ENCODE measurements at regions not wholly inside any gene's neighbourhood (a gene's known extent, or its start where the extent isn't known, plus 50 kb on each side); places are given as distances from the start of the nearest gene placed in this dataset.

DNA sequence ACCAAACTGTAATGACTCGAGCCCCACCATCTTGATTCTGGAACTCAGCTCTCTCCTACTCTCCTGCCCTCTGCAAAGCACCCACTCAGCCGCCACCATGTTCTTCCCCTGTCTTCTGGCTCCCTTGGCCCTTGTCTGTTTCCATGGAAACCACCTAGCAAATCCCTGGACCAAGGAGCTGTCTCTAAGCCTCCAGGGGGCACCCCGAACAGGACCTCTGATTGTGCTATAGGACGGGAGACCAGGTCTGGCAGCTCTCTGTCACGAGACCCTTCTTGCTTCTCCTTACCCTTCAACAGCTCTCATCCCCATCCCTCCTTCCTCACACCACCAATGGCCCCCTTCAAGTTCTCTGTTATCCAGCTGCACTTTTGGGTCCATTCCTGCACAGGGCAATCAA lies 277.7 kb upstream of the ZNF507 start:
- peak overlapping the region; percentile 33 for H3K18ac ChIP-seq (ENCODE audit: low read length)
- no peak overlapping the region for H2BK15ac ChIP-seq (ENCODE audit: low read length)
- no peak overlapping the region for H4K8ac ChIP-seq (ENCODE audit: low read depth, low read length)
- no peak overlapping the region for H4K91ac ChIP-seq (ENCODE audit: low read depth, low read length, poor library complexity)
- no peak overlapping the region for H2BK5ac ChIP-seq (ENCODE audit: low read length)
- H3K4me1 ChIP-seq (ENCODE audit: control insufficient read depth in 2 of 2, insufficient read depth in 1 of 2, low read depth in 1 of 2, low read length in 2 of 2): peaks cover 0 to 2% of the 10 kb centered on the region in 2 donors
- H3K36me3 ChIP-seq (replicated peaks in 1 of 2; ENCODE audit: control insufficient read depth in 2 of 2, insufficient read depth in 2 of 2, low read length in 2 of 2): no peaks in the 10 kb centered on the region
- no peak overlapping the region for H3K4me3 ChIP-seq (ENCODE audit: low read length in 2 of 2)
- H3K9ac ChIP-seq (ENCODE audit: low read depth, low read length, poor library complexity): no peak overlapping the region
- no peaks in the 10 kb centered on the region for H3K27me3 ChIP-seq (ENCODE audit: control insufficient read depth in 3 of 3, insufficient read depth in 3 of 3, low read depth in 1 of 3, low read length in 3 of 3)
- H2BK120ac ChIP-seq (ENCODE audit: low read depth, low read length): no peak overlapping the region
- DNase-seq (ENCODE audit: low spot score): peak; percentile 8
- no peak overlapping the region for H3K23ac ChIP-seq (ENCODE audit: low read depth, low read length, poor library complexity)
- H3K4me2 ChIP-seq (ENCODE audit: insufficient read depth, low read length, poor library complexity, severe bottlenecking): no peak overlapping the region
- no peak overlapping the region for H3K4ac ChIP-seq (ENCODE audit: low read length)
- H3K27ac ChIP-seq (replicated peaks; ENCODE audit: low read length): no peak overlapping the region
- H3K14ac ChIP-seq (ENCODE audit: low read length): no peak overlapping the region
- no peak overlapping the region for H2AK5ac ChIP-seq (ENCODE audit: low read depth, low read length)
- no peak overlapping the region for H2BK12ac ChIP-seq (ENCODE audit: low read length)
- WGBS, 2 donors (ENCODE audit: extremely low coverage in 2 of 2, insufficient read length in 2 of 2, insufficient replicate concordance in 1 of 2): no CpG with 5 or more reads among the region's 5 CpGs
- H3K9me3 ChIP-seq (replicated peaks in 1 of 2; ENCODE audit: control insufficient read depth in 2 of 2, insufficient read depth in 1 of 2, low read depth in 1 of 2, low read length in 2 of 2): no peaks in the 10 kb centered on the region
- no peak overlapping the region for H2AFZ ChIP-seq (ENCODE audit: low read length)
- no peaks in the 10 kb centered on the region for H3K79me1 ChIP-seq (ENCODE audit: low read depth, low read length)

DNA sequence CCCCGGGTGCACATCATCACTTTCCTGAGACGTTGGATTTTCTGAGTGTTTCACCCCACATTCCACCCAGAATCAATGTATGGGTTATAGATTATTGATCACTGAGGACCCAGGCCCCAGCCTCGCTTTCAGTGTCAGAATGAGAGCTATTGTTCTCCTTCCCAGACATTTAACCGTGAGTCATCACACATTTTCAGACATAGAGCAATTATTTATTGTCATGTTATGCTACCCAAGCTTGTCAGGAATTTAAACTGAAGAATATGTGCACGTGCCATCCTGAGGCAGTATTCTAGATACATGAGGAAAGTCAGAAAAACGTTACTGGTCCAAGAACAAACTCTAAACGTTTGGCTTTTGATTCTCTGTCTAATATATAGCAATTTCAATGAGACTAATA lies 276.6 kb upstream of the ZNF507 start:
- no peak overlapping the region for H4K8ac ChIP-seq (ENCODE audit: low read depth, low read length)
- no peak overlapping the region for H4K91ac ChIP-seq (ENCODE audit: low read depth, low read length, poor library complexity)
- no peak overlapping the region for H3K18ac ChIP-seq (ENCODE audit: low read length)
- H2BK120ac ChIP-seq (ENCODE audit: low read depth, low read length): no peak overlapping the region
- no peak overlapping the region for H3K4me2 ChIP-seq (ENCODE audit: insufficient read depth, low read length, poor library complexity, severe bottlenecking)
- no peak overlapping the region for H2AK5ac ChIP-seq (ENCODE audit: low read depth, low read length)
- no peak overlapping the region for H3K9ac ChIP-seq (ENCODE audit: low read depth, low read length, poor library complexity)
- H3K23ac ChIP-seq (ENCODE audit: low read depth, low read length, poor library complexity): no peak overlapping the region
- no peak overlapping the region for H2BK5ac ChIP-seq (ENCODE audit: low read length)
- no peaks in the 10 kb centered on the region for H3K9me3 ChIP-seq (replicated peaks in 1 of 2; ENCODE audit: control insufficient read depth in 2 of 2, insufficient read depth in 1 of 2, low read depth in 1 of 2, low read length in 2 of 2)
- no peaks in the 10 kb centered on the region for H3K27me3 ChIP-seq (ENCODE audit: control insufficient read depth in 3 of 3, insufficient read depth in 3 of 3, low read depth in 1 of 3, low read length in 3 of 3)
- no peak overlapping the region for H3K4me3 ChIP-seq (ENCODE audit: low read length in 2 of 2)
- no peaks in the 10 kb centered on the region for H3K79me1 ChIP-seq (ENCODE audit: low read depth, low read length)
- no peak overlapping the region for H2BK15ac ChIP-seq (ENCODE audit: low read length)
- no peak overlapping the region for H2BK12ac ChIP-seq (ENCODE audit: low read length)
- H3K14ac ChIP-seq (ENCODE audit: low read length): no peak overlapping the region
- H3K4me1 ChIP-seq (ENCODE audit: control insufficient read depth in 2 of 2, insufficient read depth in 1 of 2, low read depth in 1 of 2, low read length in 2 of 2): peaks cover 0 to 2% of the 10 kb centered on the region in 2 donors
- H3K36me3 ChIP-seq (replicated peaks in 1 of 2; ENCODE audit: control insufficient read depth in 2 of 2, insufficient read depth in 2 of 2, low read length in 2 of 2): no peaks in the 10 kb centered on the region
- H3K4ac ChIP-seq (ENCODE audit: low read length): no peak overlapping the region
- DNase-seq (ENCODE audit: low spot score): no peak
- H3K27ac ChIP-seq (replicated peaks; ENCODE audit: low read length): no peak overlapping the region
- H2AFZ ChIP-seq (ENCODE audit: low read length): no peak overlapping the region
- WGBS, 2 donors (ENCODE audit: extremely low coverage in 2 of 2, insufficient read length in 2 of 2, insufficient replicate concordance in 1 of 2): no CpG with 5 or more reads among the region's 7 CpGs

- Histone ChIP-seq H4K91ac (ENCODE audit: low read depth, low read length, poor library complexity) (no peak overlapping the region), H3K4ac (ENCODE audit: low read length) (no peak overlapping the region), H3K18ac (ENCODE audit: low read length) (peak overlapping the region; percentile 16), H3K4me2 (ENCODE audit: insufficient read depth, low read length, poor library complexity, severe bottlenecking) (no peak overlapping the region), H2BK12ac (ENCODE audit: low read length) (no peak overlapping the region), H3K9ac (ENCODE audit: low read depth, low read length, poor library complexity) (no peak overlapping the region), H2AK5ac (ENCODE audit: low read depth, low read length) (no peak overlapping the region), H3K9me3 (replicated peaks in 1 of 2; ENCODE audit: control insufficient read depth in 2 of 2, insufficient read depth in 1 of 2, low read depth in 1 of 2, low read length in 2 of 2) (no peaks in the 10 kb centered on the region), H2AFZ (ENCODE audit: low read length) (no peak overlapping the region), H2BK5ac (ENCODE audit: low read length) (no peak overlapping the region), H3K36me3 (replicated peaks in 1 of 2; ENCODE audit: control insufficient read depth in 2 of 2, insufficient read depth in 2 of 2, low read length in 2 of 2) (no peaks in the 10 kb centered on the region), H3K79me1 (ENCODE audit: low read depth, low read length) (no peaks in the 10 kb centered on the region), H3K23ac (ENCODE audit: low read depth, low read length, poor library complexity) (no peak overlapping the region), H3K27ac (replicated peaks; ENCODE audit: low read length) (no peak overlapping the region), H3K4me1 (ENCODE audit: control insufficient read depth in 2 of 2, insufficient read depth in 1 of 2, low read depth in 1 of 2, low read length in 2 of 2) (peaks cover 0 to 2% of the 10 kb centered on the region in 2 donors), H4K8ac (ENCODE audit: low read depth, low read length) (no peak overlapping the region), H2BK120ac (ENCODE audit: low read depth, low read length) (no peak overlapping the region), H3K14ac (ENCODE audit: low read length) (peak overlapping the region; percentile 50), H3K4me3 (ENCODE audit: low read length in 2 of 2) (no peak overlapping the region), H3K27me3 (ENCODE audit: control insufficient read depth in 3 of 3, insufficient read depth in 3 of 3, low read depth in 1 of 3, low read length in 3 of 3) (no peaks in the 10 kb centered on the region), H2BK15ac (ENCODE audit: low read length) (no peak overlapping the region)
- WGBS, 2 donors (ENCODE audit: extremely low coverage in 2 of 2, insufficient read length in 2 of 2, insufficient replicate concordance in 1 of 2): no CpG with 5 or more reads among the region's 13 CpGs
- DNase-seq (ENCODE audit: low spot score): no peak
Observed at GRCh38 chr19:32070101-32070500, 275.3 kb upstream of the ZNF507 start.

DNA sequence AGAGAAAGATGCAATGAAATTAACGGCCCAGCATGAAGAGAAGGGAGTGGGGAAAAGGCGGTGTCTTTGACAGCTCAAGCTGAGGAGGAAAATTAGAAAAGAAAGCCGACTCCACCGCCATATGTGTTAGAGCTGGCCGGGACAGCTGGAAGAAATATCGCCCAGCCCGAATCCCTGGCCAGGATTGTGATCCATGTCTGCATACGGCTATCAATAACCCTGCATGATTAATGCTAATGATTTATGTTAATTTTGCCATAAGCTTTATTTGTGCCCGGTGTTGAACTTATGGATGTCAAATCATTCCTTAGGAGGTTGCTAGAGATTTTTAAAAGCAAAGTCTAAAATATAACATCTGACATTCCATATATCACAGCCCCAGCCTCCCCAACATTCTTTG lies 263.4 kb upstream of the ZNF507 start:
- Histone ChIP-seq H3K27me3 (ENCODE audit: control insufficient read depth in 3 of 3, insufficient read depth in 3 of 3, low read depth in 1 of 3, low read length in 3 of 3) (no peaks in the 10 kb centered on the region), H3K79me1 (ENCODE audit: low read depth, low read length) (no peaks in the 10 kb centered on the region), H3K4me2 (ENCODE audit: insufficient read depth, low read length, poor library complexity, severe bottlenecking) (no peak overlapping the region), H2BK12ac (ENCODE audit: low read length) (no peak overlapping the region), H3K36me3 (replicated peaks in 1 of 2; ENCODE audit: control insufficient read depth in 2 of 2, insufficient read depth in 2 of 2, low read length in 2 of 2) (no peaks in the 10 kb centered on the region), H3K27ac (replicated peaks; ENCODE audit: low read length) (no peak overlapping the region), H2BK120ac (ENCODE audit: low read depth, low read length) (no peak overlapping the region), H3K9me3 (replicated peaks in 1 of 2; ENCODE audit: control insufficient read depth in 2 of 2, insufficient read depth in 1 of 2, low read depth in 1 of 2, low read length in 2 of 2) (no peaks in the 10 kb centered on the region), H2AFZ (ENCODE audit: low read length) (no peak overlapping the region), H2AK5ac (ENCODE audit: low read depth, low read length) (no peak overlapping the region), H4K8ac (ENCODE audit: low read depth, low read length) (no peak overlapping the region), H3K14ac (ENCODE audit: low read length) (no peak overlapping the region), H2BK5ac (ENCODE audit: low read length) (no peak overlapping the region), H3K4ac (ENCODE audit: low read length) (no peak overlapping the region), H3K4me1 (ENCODE audit: control insufficient read depth in 2 of 2, insufficient read depth in 1 of 2, low read depth in 1 of 2, low read length in 2 of 2) (peaks cover 0 to 3% of the 10 kb centered on the region in 2 donors), H3K18ac (ENCODE audit: low read length) (no peak overlapping the region), H3K4me3 (ENCODE audit: low read length in 2 of 2) (no peak overlapping the region), H4K91ac (ENCODE audit: low read depth, low read length, poor library complexity) (no peak overlapping the region), H3K23ac (ENCODE audit: low read depth, low read length, poor library complexity) (no peak overlapping the region), H3K9ac (ENCODE audit: low read depth, low read length, poor library complexity) (no peak overlapping the region), H2BK15ac (ENCODE audit: low read length) (no peak overlapping the region)
- no CpG with 5 or more reads among the region's 9 CpGs for WGBS, 2 donors (ENCODE audit: extremely low coverage in 2 of 2, insufficient read length in 2 of 2, insufficient replicate concordance in 1 of 2)
- no peak for DNase-seq (ENCODE audit: low spot score)

Data from neuronal stem cell (in vitro differentiated cells).